CD14-positive monocyte (primary cell): ENCODE measurements at regions not wholly inside any gene's neighbourhood (a gene's known extent, or its start where the extent isn't known, plus 50 kb on each side); places are given as distances from the start of the nearest gene placed in this dataset.

ENCODE experiments used
- DNase-seq, 3 donors: peaks; one replicate each; pipeline ENCODE4 v3.0.0-alpha.2; 2011 to 2022
- H2AFZ ChIP-seq: 2 replicates; pipeline ENCODE4 v1.6.0; 2012; ENCODE audit warnings: mild to moderate bottlenecking, low read depth, low read length, inconsistent platforms; ENCODE audit not compliant: insufficient read depth, poor library complexity, severe bottlenecking
- H3K27ac ChIP-seq, 2 donors: 1 replicate in 1 of 2; 2 replicates in 1 of 2; pipeline ENCODE4 v1.5.1; 2012 to 2013; ENCODE audit warnings: low read length in 2 of 2, control low read depth in 1 of 2, inconsistent platforms in 1 of 2, low read depth in 1 of 2, mild to moderate bottlenecking in 1 of 2
- H3K27me3 ChIP-seq, 2 donors: one replicate each; pipeline versions ENCODE4 v1.6.0 to v1.6.1; 2011 to 2013; ENCODE audit warnings: low read length in 2 of 2; ENCODE audit not compliant: control insufficient read depth in 2 of 2, insufficient read depth in 2 of 2
- H3K36me3 ChIP-seq, 2 donors: replicated peaks in 1 of 2; 1 replicate in 1 of 2; 2 replicates in 1 of 2; pipeline versions ENCODE4 v1.5.1 to v1.6.1; 2012 to 2013; ENCODE audit warnings: low read length in 2 of 2, control low read depth in 1 of 2, inconsistent platforms in 1 of 2, mild to moderate bottlenecking in 1 of 2; ENCODE audit not compliant: insufficient read depth in 2 of 2, control insufficient read depth in 1 of 2
- H3K4me1 ChIP-seq, 2 donors: 1 replicate in 1 of 2; 2 replicates in 1 of 2; pipeline versions ENCODE4 v1.5.1 to v1.6.1; 2012 to 2013; ENCODE audit warnings: low read length in 2 of 2, control low read depth in 1 of 2, inconsistent platforms in 1 of 2, mild to moderate bottlenecking in 1 of 2, moderate library complexity in 1 of 2; ENCODE audit not compliant: insufficient read depth in 2 of 2, control insufficient read depth in 1 of 2
- H3K4me2 ChIP-seq: replicated peaks from 2 replicates; pipeline ENCODE3; 2012; ENCODE audit warnings: low read length, moderate library complexity, mild to moderate bottlenecking; ENCODE audit not compliant: poor library complexity, severe bottlenecking; ENCODE audit errors: extremely low read depth
- H3K4me3 ChIP-seq, 3 experiments: fragments of 200-600 bp in 1 of 3; sonication (generic) in 1 of 3; replicated peaks in 1 of 3; 1 replicate in 2 of 3; 2 replicates in 1 of 3; pipeline ENCODE4 v1.5.1; 2011 to 2013; ENCODE audit warnings: low read length in 3 of 3, mild to moderate bottlenecking in 3 of 3, control low read depth in 2 of 3, low read depth in 2 of 3, inconsistent platforms in 1 of 3, moderate library complexity in 1 of 3
- H3K79me2 ChIP-seq: 2 replicates; pipeline ENCODE4 v1.6.0; 2012; ENCODE audit warnings: mild to moderate bottlenecking, control low read depth, inconsistent platforms, low read length, moderate library complexity; ENCODE audit not compliant: insufficient read depth
- H3K9ac ChIP-seq: 2 replicates; pipeline ENCODE4 v1.6.0; 2017; ENCODE audit warnings: low read length, mild to moderate bottlenecking; ENCODE audit not compliant: insufficient read depth, poor library complexity, severe bottlenecking
- H3K9me3 ChIP-seq, 2 donors: replicated peaks in 1 of 2; 1 replicate in 1 of 2; 2 replicates in 1 of 2; pipeline versions ENCODE4 v1.5.1 to v1.6.1; 2012 to 2013; ENCODE audit warnings: low read length in 2 of 2, control low read depth in 1 of 2; ENCODE audit not compliant: control insufficient read depth in 1 of 2, insufficient read depth in 1 of 2
- H4K20me1 ChIP-seq: 2 replicates; pipeline ENCODE4 v1.6.0; 2012; ENCODE audit warnings: mild to moderate bottlenecking, low read length, control low read depth, moderate library complexity; ENCODE audit not compliant: insufficient read depth
- H3K27ac Mint-ChIP-seq, 7 donors: one replicate each; pipeline ENCODE4 v1.8.0; 2020; ENCODE audit warnings: mild to moderate bottlenecking in 7 of 7, mixed read lengths in 7 of 7, moderate library complexity in 6 of 7, inconsistent platforms in 2 of 7
- H3K27me3 Mint-ChIP-seq, 3 donors: one replicate each; pipeline ENCODE4 v1.8.0; 2021 to 2022; ENCODE audit warnings: low read depth in 3 of 3, mild to moderate bottlenecking in 3 of 3, mixed read lengths in 3 of 3, moderate library complexity in 3 of 3, inconsistent platforms in 1 of 3
- H3K36me3 Mint-ChIP-seq, 2 donors: one replicate each; pipeline ENCODE4 v1.8.0; 2020; ENCODE audit warnings: mixed read lengths in 2 of 2, inconsistent platforms in 1 of 2, mild to moderate bottlenecking in 1 of 2
- H3K4me1 Mint-ChIP-seq: one replicate; pipeline ENCODE4 v1.8.0; 2020; ENCODE audit warnings: mild to moderate bottlenecking, mixed read lengths
- H3K4me3 Mint-ChIP-seq, 2 donors: one replicate each; pipeline ENCODE4 v1.8.0; 2020; ENCODE audit warnings: mild to moderate bottlenecking in 2 of 2, mixed read lengths in 2 of 2, moderate library complexity in 1 of 2
- H3K9me3 Mint-ChIP-seq, 7 donors: one replicate each; pipeline ENCODE4 v1.8.0; 2020 to 2022; ENCODE audit warnings: mixed read lengths in 7 of 7, mild to moderate bottlenecking in 6 of 7, moderate library complexity in 6 of 7, inconsistent platforms in 2 of 7
- WGBS: methylation state at CpG from one replicate; pipeline ENCODE4 v1.1.5; 2013; ENCODE audit warnings: missing lambda C conversion rate; ENCODE audit not compliant: insufficient coverage; 5-methylcytosine and 5-hydroxymethylcytosine counted together
- intact Hi-C, 2 donors: fragments of 100-400 bp; cut with micrococcal nuclease; formaldehyde crosslinking; loops; one replicate each; pipeline versions ENCODE4 v1.15.0 to v1.15.1; 2023
- TF ChIP-seq, protein P1 (sequence below): fragments of 200-600 bp; IDR thresholded peaks from one replicate; pipeline ENCODE4 v1.8.0; 2022; ENCODE audit warnings: antibody characterized with exemption, mild to moderate bottlenecking

DNA sequence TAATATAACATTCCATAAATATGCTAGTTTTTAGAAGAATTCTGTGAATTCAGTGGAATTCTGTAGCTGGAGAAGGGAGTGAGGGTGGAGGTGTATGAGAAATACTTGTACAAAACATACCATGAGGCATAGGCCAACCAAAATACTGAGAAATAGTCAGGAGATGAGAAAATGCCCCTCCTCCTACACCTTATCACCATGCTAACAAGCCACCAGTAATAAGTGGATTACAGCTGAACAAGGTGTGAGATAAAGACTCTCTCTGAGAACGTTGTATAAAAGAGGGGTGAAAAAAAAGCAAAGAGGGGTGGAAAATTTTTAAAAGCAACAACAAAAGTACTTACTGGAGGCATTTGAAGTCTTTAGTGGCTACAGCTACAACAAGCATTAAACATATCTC is 90.4 kb upstream of the IGFBP3 start:
- intact Hi-C loops: no loop called here
- no peak overlapping the region for H3K9ac ChIP-seq
- no peak overlapping the region for H2AFZ ChIP-seq
- no peaks in the 10 kb centered on the region for H3K36me3 Mint-ChIP-seq
- H3K27ac ChIP-seq: no peak overlapping the region
- no peaks in the 10 kb centered on the region for H3K4me1 Mint-ChIP-seq
- H3K27ac Mint-ChIP-seq: no peak overlapping the region
- no peak overlapping the region for H3K4me2 ChIP-seq
- WGBS: no CpG with 5 or more reads among the region's 1 CpG
- H3K4me1 ChIP-seq: no peaks in the 10 kb centered on the region
- no peak overlapping the region for H3K4me3 Mint-ChIP-seq
- H3K27me3 Mint-ChIP-seq: peaks cover 0 to 2% (median 0%) of the 10 kb centered on the region in 3 donors
- no peak overlapping the region for H3K4me3 ChIP-seq
- H3K36me3 ChIP-seq: no peaks in the 10 kb centered on the region
- H3K9me3 Mint-ChIP-seq: peaks cover 0 to 11% (median 3%) of the 10 kb centered on the region in 7 donors
- H3K79me2 ChIP-seq: no peaks in the 10 kb centered on the region
- TF ChIP-seq, protein P1, sequence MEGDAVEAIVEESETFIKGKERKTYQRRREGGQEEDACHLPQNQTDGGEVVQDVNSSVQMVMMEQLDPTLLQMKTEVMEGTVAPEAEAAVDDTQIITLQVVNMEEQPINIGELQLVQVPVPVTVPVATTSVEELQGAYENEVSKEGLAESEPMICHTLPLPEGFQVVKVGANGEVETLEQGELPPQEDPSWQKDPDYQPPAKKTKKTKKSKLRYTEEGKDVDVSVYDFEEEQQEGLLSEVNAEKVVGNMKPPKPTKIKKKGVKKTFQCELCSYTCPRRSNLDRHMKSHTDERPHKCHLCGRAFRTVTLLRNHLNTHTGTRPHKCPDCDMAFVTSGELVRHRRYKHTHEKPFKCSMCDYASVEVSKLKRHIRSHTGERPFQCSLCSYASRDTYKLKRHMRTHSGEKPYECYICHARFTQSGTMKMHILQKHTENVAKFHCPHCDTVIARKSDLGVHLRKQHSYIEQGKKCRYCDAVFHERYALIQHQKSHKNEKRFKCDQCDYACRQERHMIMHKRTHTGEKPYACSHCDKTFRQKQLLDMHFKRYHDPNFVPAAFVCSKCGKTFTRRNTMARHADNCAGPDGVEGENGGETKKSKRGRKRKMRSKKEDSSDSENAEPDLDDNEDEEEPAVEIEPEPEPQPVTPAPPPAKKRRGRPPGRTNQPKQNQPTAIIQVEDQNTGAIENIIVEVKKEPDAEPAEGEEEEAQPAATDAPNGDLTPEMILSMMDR: no peak
- H4K20me1 ChIP-seq: no peaks in the 10 kb centered on the region
- peaks cover 0 to 7% of the 10 kb centered on the region in 2 donors for H3K9me3 ChIP-seq
- no peak for DNase-seq
- no peaks in the 10 kb centered on the region for H3K27me3 ChIP-seq

- no CpG with 5 or more reads among the region's 2 CpGs for WGBS
- Histone ChIP-seq H3K36me3 (no peaks in the 10 kb centered on the region), H3K27ac (no peak overlapping the region), H3K4me1 (no peaks in the 10 kb centered on the region), H3K4me3 (no peak overlapping the region), H3K4me2 (no peak overlapping the region), H4K20me1 (no peaks in the 10 kb centered on the region), H3K9me3 (peaks cover 0 to 7% of the 10 kb centered on the region in 2 donors), H3K79me2 (no peaks in the 10 kb centered on the region), H3K9ac (no peak overlapping the region), H3K27me3 (no peaks in the 10 kb centered on the region), H2AFZ (no peak overlapping the region)
- H3K4me1 Mint-ChIP-seq: no peaks in the 10 kb centered on the region
- H3K4me3 Mint-ChIP-seq: no peak overlapping the region
- H3K9me3 Mint-ChIP-seq: peaks cover 0 to 10% (median 3%) of the 10 kb centered on the region in 7 donors
- peaks cover 0 to 2% (median 0%) of the 10 kb centered on the region in 3 donors for H3K27me3 Mint-ChIP-seq
- DNase-seq: no peak
- no peak overlapping the region for H3K27ac Mint-ChIP-seq
- intact Hi-C loops: no loop called here
- no peaks in the 10 kb centered on the region for H3K36me3 Mint-ChIP-seq
- TF ChIP-seq, protein P1: no peak
Observed at GRCh38 chr7:46011059-46011458, 90.0 kb upstream of the IGFBP3 start.
